B cell (primary cell): ENCODE measurements at regions not wholly inside any gene's neighbourhood (a gene's known extent, or its start where the extent isn't known, plus 50 kb on each side); places are given as distances from the start of the nearest gene placed in this dataset.

ENCODE experiments used
- CTCF ChIP-seq: fragments of 200-600 bp; IDR thresholded peaks from one replicate; pipeline ENCODE4 v1.8.0; 2022; ENCODE audit warnings: antibody characterized with exemption, mild to moderate bottlenecking
- EZH2 ChIP-seq: IDR thresholded peaks from 2 replicates; pipeline ENCODE4 v1.6.1; 2012; ENCODE audit warnings: borderline replicate concordance, low read depth, mild to moderate bottlenecking, moderate library complexity, low read length; ENCODE audit not compliant: insufficient read depth, poor library complexity, severe bottlenecking

DNA sequence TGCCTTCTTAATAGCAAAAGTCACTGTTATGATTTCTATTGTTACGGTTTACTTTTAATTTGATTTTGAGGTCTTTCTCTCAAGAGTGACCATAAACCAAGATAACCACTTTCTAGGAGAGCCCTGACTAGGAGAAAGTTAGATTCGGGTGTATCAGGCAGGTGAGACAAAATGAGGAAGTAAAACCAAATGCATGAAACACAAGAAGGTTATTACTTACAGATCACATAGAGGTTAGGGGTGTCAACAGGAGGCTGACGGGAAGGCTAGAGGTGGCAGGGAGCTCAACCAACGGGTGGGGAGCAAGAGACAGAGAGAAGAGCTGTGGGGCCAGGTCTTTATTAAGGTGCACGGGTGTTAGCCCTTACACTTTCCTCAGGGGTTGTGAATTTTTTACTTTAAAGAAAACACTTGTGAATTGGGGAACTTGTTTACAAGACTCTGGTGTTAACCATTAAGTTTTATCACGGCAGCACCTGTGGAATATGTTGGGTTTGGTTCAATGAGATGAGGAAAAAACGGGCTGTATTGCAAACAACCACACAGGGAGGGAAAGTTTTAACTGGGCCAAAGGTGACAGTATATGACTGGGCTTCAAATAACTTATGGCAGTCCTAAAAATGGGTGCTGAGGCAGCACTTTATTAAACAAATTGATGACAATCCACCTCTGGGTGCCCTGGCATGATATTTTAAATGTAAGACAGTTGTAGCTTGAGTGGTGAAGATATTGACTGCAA lies 154.9 kb downstream of the SDHAF3 start:
- no peak for TF ChIP-seq EZH2
- TF ChIP-seq CTCF = no peak
